ENCODE measurements at regions not wholly inside any gene's neighbourhood (a gene's known extent, or its start where the extent isn't known, plus 50 kb on each side); places are given as distances from the start of the nearest gene placed in this dataset.

DNA sequence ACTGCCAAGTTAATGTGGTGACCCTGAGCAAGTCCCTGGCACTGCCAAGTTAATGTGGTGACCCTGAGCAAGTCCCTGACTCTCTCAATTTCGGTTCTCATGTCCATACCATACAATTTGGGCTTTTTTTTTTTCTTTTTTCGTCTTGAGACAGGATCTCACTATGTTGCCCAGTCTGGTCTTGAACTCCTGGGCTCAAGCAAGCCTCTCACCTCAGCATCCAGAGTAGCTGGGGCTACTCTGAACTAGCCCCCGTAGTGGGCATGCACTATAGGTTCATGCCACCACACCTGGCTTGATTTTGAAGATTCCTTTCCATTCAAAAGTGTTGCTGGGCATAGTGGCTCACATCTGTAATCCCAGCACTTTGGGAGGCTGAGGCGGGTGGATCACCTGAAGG, 100.0 kb upstream of the FOXP4 start:
- Histone ChIP-seq H3K27me3 (replicated peaks in 1 of 7) (peaks cover 2 to 39% (median 17%) of the 10 kb centered on the region in 7 donors), H3K4me1 (peaks cover 3 to 29% (median 19%) of the 10 kb centered on the region in 6 donors), H3K9me3 (no peaks in the 10 kb centered on the region), H3K27ac (no peak overlapping the region), H3K4me3 (no peak overlapping the region), H3K36me3 (no peaks in the 10 kb centered on the region)
- intact Hi-C loops (cut with DNase I; ENCODE audit: low total_unique reads): no loop called here
- DNase-seq: no peak
- TF ChIP-seq POLR2AphosphoS5 (IDR thresholded peaks at IDR 0.05) (no peak), POLR2A (IDR thresholded peaks at IDR 0.05) (no peak)
- TF ChIP-seq, protein P1, sequence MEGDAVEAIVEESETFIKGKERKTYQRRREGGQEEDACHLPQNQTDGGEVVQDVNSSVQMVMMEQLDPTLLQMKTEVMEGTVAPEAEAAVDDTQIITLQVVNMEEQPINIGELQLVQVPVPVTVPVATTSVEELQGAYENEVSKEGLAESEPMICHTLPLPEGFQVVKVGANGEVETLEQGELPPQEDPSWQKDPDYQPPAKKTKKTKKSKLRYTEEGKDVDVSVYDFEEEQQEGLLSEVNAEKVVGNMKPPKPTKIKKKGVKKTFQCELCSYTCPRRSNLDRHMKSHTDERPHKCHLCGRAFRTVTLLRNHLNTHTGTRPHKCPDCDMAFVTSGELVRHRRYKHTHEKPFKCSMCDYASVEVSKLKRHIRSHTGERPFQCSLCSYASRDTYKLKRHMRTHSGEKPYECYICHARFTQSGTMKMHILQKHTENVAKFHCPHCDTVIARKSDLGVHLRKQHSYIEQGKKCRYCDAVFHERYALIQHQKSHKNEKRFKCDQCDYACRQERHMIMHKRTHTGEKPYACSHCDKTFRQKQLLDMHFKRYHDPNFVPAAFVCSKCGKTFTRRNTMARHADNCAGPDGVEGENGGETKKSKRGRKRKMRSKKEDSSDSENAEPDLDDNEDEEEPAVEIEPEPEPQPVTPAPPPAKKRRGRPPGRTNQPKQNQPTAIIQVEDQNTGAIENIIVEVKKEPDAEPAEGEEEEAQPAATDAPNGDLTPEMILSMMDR (IDR thresholded peaks at IDR 0.05 in 8 of 11, conservative IDR thresholded peaks at IDR 0.05 in 3 of 11): no peak
- 67 to 78% (median 76%) methylated on average over 4 of the region's 4 CpGs for WGBS, 5 donors

DNA sequence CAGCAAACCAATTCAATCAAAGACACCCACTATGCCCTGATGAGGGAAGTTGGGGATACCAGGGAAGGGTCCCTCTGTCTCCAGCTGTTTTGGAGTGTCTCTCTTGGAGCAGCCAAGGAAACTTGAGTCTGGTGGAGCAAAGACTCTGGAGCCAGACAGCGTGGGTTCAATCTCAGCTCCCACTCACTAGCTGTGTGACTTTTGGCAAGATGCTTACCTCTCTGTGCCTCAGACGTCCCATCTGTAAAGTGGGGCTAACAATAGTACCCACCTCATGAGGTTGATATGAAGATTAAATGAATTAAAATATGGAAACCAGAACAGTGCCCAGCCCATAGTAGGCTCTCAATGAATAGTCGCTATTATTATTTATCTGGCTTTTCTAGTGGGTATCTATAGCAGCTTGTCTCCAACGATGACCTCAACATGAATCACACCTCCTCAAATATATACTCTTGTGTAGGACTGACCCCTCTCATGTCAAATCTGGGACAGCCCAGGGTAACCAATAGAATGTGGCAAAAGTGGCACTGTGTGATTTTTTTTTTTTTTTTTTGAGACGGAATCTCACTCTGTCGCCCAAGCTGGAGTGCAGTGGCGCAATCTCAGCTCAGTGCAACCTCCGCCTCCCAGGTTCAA, 99.2 kb upstream of the FOXP4 start:
- WGBS, 5 donors: 85 to 93% (median 92%) methylated on average over 8 of the region's 8 CpGs

DNA sequence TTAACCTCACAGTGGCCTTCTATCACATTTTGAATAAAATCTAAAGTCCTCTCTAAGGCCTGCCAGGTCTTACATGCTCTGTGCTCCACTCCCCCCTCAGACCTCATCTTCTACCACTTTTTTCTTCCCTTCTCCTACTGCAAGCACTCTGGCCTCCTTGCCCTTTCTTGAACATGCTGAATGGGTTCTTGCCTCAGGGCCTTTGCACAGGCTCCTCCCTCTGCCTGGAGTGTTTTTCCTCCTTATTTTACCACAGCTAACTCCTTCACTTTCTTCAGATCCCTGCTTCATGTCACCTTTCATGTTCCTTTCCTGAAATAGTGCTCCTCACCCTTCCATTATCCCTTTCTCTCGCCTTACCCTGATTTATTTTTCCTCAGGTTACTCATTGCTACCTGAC, 97.9 kb upstream of the FOXP4 start:
- Histone ChIP-seq H3K9me3 (no peaks in the 10 kb centered on the region), H3K27ac (no peak overlapping the region), H3K4me1 (peaks cover 0 to 8% (median under 1%) of the 10 kb centered on the region in 6 donors), H3K27me3 (replicated peaks in 1 of 7) (peaks cover 0 to 18% (median 4%) of the 10 kb centered on the region in 7 donors), H3K36me3 (no peaks in the 10 kb centered on the region), H3K4me3 (no peak overlapping the region)
- no peak for DNase-seq
- intact Hi-C loops (cut with DNase I; ENCODE audit: low total_unique reads): no loop called here
- TF ChIP-seq POLR2A (IDR thresholded peaks at IDR 0.05) (no peak), POLR2AphosphoS5 (IDR thresholded peaks at IDR 0.05) (no peak)
- TF ChIP-seq, protein P1 (IDR thresholded peaks at IDR 0.05 in 8 of 11, conservative IDR thresholded peaks at IDR 0.05 in 3 of 11): no peak
- 94 to 97% (median 96%) methylated on average over 1 of the region's 1 CpG for WGBS, 5 donors

More for the DNA sequence above, 99.2 kb upstream of the FOXP4 start:
- TF ChIP-seq POLR2AphosphoS5 (IDR thresholded peaks at IDR 0.05) (no peak), POLR2A (IDR thresholded peaks at IDR 0.05) (no peak)
- TF ChIP-seq, protein P1 (IDR thresholded peaks at IDR 0.05 in 8 of 11, conservative IDR thresholded peaks at IDR 0.05 in 3 of 11): no peak
- no peaks in the 10 kb centered on the region for H3K9me3 ChIP-seq
- H3K27ac ChIP-seq: no peak overlapping the region
- intact Hi-C loops (cut with DNase I; ENCODE audit: low total_unique reads): no loop called here
- H3K27me3 ChIP-seq (replicated peaks in 1 of 7): peaks cover 2 to 30% (median 16%) of the 10 kb centered on the region in 7 donors
- no peak for DNase-seq
- H3K4me1 ChIP-seq: peaks cover 0 to 20% (median 11%) of the 10 kb centered on the region in 6 donors
- H3K36me3 ChIP-seq: no peaks in the 10 kb centered on the region
- H3K4me3 ChIP-seq: no peak overlapping the region

DNA sequence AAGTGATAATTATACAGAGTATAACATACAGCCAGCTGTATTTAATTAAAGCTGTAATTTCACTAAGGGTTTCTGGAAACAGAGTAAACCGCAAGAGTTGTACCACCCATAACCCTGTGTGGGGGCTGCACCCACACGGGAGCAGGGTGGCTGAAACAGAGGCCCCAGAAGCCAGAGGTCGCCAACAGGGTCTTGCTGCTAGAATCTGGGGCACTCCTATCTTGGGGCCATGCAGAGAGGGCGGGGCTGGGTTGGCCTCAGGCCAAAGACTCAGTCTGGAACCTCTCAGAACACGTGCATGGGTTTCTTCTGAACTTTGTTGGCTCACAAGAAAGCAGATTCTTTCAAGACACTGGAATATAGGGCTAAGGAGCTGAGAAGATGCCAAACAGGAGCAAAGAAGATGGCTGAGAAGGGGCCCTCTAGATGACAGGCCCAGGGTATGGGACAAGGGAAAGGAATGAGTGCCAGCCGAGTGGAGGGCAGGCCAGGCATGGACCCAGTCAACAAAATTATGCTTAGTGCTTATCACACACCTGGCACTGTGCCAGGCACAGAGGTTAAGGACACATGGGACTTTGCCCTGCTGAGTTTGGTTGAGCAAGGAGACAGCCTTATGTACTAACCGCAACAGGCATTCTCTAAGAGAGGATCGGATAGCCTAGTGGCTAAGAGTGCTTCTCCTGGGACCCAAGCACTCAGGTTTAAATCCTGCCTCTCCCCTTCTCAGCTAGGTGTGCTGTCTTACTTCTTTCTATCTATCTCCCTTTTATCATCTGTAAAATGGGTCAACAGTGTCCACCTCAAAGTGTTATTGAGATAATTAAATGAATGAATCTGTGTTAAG, 96.6 kb upstream of the FOXP4 start:
- no peak overlapping the region for H3K4me3 ChIP-seq
- H3K4me1 ChIP-seq: no peaks in the 10 kb centered on the region
- no peak for DNase-seq
- H3K36me3 ChIP-seq: no peaks in the 10 kb centered on the region
- no peak for TF ChIP-seq POLR2AphosphoS5 (IDR thresholded peaks at IDR 0.05)
- TF ChIP-seq, protein P1 (IDR thresholded peaks at IDR 0.05 in 8 of 11, conservative IDR thresholded peaks at IDR 0.05 in 3 of 11): no peak
- no peak for TF ChIP-seq POLR2A (IDR thresholded peaks at IDR 0.05)
- WGBS, 5 donors: 66 to 79% (median 72%) methylated on average over 8 of the region's 8 CpGs
- H3K27me3 ChIP-seq (replicated peaks in 1 of 7): peaks cover 0 to 8% (median 0%) of the 10 kb centered on the region in 7 donors
- no peaks in the 10 kb centered on the region for H3K9me3 ChIP-seq
- no peak overlapping the region for H3K27ac ChIP-seq
- intact Hi-C loops (cut with DNase I; ENCODE audit: low total_unique reads): no loop called here

All from spleen (tissue), 11 donors.